NCI-H1048 (cell line): ENCODE measurements at regions not wholly inside any gene's neighbourhood (a gene's known extent, or its start where the extent isn't known, plus 50 kb on each side); places are given as distances from the start of the nearest gene placed in this dataset.

Experiments used
- DNase-seq: peaks from one replicate; lab custom pipeline; 2025; lab: John Stamatoyannopoulos, UW

DNA sequence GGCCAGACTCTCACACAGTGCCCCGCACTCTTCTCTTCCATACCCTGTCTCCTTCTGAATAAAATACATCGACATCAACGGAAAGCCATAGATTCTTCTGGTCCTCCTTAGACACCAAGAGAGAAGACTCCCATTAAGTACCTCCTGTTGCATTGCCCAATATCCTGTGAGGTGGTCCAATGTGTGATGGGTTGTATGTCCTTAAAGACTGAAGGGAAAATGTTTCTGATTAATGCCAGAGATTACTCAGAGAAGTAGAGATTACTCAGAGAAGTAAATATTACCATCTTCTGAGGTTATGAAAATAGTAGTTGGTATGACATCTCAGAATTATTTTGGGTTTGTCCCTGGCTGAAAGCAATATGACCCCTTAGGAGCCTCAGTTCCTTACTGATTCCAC lies 60.8 kb upstream of the GALNT15 start:
- DNase-seq: no peak

- DNase-seq: no peak
Measured at GRCh38 chr3:16114429-16114828, 60.1 kb upstream of the GALNT15 start.

- no peak for DNase-seq
Measured at GRCh38 chr3:16114930-16115329, 59.5 kb upstream of the GALNT15 start.

DNA sequence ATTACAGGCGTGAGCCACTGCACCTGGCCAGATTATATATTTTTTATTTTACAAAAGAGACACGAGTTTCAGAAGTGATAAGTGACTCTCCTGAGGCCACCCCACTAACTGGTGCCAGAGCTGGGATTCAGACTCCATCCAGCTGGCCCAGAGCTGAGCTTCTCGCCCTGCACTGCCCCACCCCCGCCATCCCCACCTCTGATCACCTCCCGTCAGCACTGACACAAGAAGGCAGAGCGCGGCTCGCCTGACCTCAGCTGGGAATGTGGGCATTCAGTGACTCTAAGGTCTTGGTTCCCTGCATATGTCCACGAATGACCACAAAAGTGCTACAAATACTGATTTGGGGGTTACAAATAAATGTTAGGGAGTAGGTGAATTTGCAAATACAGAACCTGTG lies 56.1 kb upstream of the GALNT15 start:
- no peak for DNase-seq

DNA sequence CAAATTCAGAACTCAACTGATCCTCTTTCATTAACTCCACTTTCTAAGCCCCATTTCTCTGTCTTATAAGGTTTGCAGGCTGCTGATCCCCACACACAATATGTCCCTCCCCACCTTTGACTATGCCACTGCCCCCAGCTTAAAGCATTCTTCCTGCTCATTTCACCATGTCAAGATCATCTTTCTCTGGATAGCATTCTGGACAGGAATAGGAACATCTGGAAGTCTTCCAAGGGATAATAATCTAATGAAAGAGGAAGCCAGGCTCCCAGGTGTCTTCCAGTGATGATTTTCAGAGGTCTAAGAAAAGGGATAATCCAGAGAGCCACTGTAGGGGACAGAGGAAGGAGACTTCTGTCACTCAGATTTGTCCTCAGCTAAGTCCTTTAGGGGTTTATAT lies 54.6 kb upstream of the GALNT15 start:
- no peak for DNase-seq

DNA sequence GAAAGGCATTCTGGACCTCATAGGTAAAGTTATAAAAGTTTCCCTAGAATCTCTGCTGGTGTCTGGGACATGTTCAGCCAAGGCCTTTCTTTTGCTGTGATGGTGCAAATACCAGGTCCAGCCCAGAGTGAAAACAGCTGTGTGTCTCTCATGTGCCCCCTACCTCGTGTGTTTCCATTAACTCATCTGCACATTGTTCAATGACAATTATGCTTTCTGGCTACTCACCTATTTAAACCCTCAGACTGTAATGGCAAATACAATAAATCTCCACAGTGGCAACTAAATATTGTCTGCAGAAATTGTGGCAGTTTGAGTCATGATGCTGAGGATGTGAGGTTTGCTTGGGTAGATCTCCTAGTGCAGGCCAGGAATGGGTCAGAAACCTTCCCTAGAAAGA lies 53.1 kb upstream of the GALNT15 start:
- no peak for DNase-seq

GRCh38 chr3:16122155-16122554 lies 52.3 kb upstream of the GALNT15 start:
- no peak for DNase-seq

- no peak for DNase-seq
Measured at GRCh38 chr3:16122661-16123060, 51.8 kb upstream of the GALNT15 start.

DNA sequence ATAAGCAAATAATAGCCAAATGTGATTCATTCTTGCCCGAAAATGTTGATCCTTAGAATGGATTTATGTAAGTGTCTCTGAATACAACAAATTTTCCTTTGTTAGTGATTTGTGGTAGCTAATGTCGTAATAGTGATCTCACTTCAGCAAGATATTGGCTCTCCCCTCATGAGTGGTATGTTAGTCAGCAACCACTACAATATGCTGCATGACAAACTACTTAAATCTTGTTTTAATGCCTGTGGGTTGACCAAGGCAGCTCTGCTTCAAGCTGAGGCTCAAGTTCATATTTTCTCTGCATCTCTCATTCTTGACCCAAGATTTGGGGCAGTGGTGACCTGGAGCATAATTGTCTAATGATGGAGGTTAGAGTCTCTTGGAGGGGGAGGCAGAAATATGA lies 49.8 kb upstream of the GALNT15 start:
- DNase-seq: no peak
